HPDE6-E6E7 (cell line): ENCODE measurements at regions not wholly inside any gene's neighbourhood (a gene's known extent, or its start where the extent isn't known, plus 50 kb on each side); places are given as distances from the start of the nearest gene placed in this dataset.

Source experiments
- DNase-seq: peaks from one replicate; pipeline ENCODE4 v3.0.0; 2011; ENCODE audit warnings: missing footprints; ENCODE audit errors: extremely low spot score

- DNase-seq, result no peak
Measured at GRCh38 chr11:116082256-116082655, 578.0 kb upstream of the CADM1 start.

- DNase-seq, result no peak
Measured at GRCh38 chr11:116079580-116079979, 575.4 kb upstream of the CADM1 start.

GRCh38 chr11:116078101-116078591 lies 573.9 kb upstream of the CADM1 start:
- no peak for DNase-seq

GRCh38 chr11:116077092-116077491 lies 572.9 kb upstream of the CADM1 start:
- DNase-seq, result no peak

GRCh38 chr11:116073854-116074837 lies 569.9 kb upstream of the CADM1 start:
- no peak for DNase-seq

- DNase-seq, result no peak
Measured at GRCh38 chr11:116072601-116073410, 568.6 kb upstream of the CADM1 start.

GRCh38 chr11:116072133-116072532 lies 567.9 kb upstream of the CADM1 start:
- DNase-seq, result no peak

- no peak for DNase-seq
Measured at GRCh38 chr11:116071241-116071640, 567.0 kb upstream of the CADM1 start.

- no peak for DNase-seq
Measured at GRCh38 chr11:116070520-116070919, 566.3 kb upstream of the CADM1 start.

- no peak for DNase-seq
Measured at GRCh38 chr11:116066777-116067176, 562.6 kb upstream of the CADM1 start.

GRCh38 chr11:116065986-116066385 lies 561.8 kb upstream of the CADM1 start:
- DNase-seq, result no peak

- DNase-seq, result no peak
Measured at GRCh38 chr11:116065191-116065895, 561.1 kb upstream of the CADM1 start.

- DNase-seq, result no peak
Measured at GRCh38 chr11:116062490-116063171, 558.4 kb upstream of the CADM1 start.

- DNase-seq, result no peak
Measured at GRCh38 chr11:116062129-116062489, 557.9 kb upstream of the CADM1 start.

- DNase-seq, result no peak
Measured at GRCh38 chr11:116061322-116061721, 557.1 kb upstream of the CADM1 start.

GRCh38 chr11:116059919-116060318 lies 555.7 kb upstream of the CADM1 start:
- DNase-seq, result no peak

GRCh38 chr11:116057000-116057399 lies 552.8 kb upstream of the CADM1 start:
- DNase-seq, result no peak

GRCh38 chr11:116055064-116055463 lies 550.8 kb upstream of the CADM1 start:
- DNase-seq, result no peak

- DNase-seq, result no peak
Measured at GRCh38 chr11:116053548-116053919, 549.3 kb upstream of the CADM1 start.

GRCh38 chr11:116052603-116053547 lies 548.7 kb upstream of the CADM1 start:
- no peak for DNase-seq
